Left ventricle myocardium inferior (tissue), 1 donor: ENCODE measurements at regions not wholly inside any gene's neighbourhood (a gene's known extent, or its start where the extent isn't known, plus 50 kb on each side); places are given as distances from the start of the nearest gene placed in this dataset.

ENCODE experiments used
- DNase-seq: peaks from one replicate; pipeline ENCODE4 v3.0.0-alpha.2; 2020
- H3K27ac ChIP-seq: fragments of 200-600 bp; replicated peaks from 2 replicates; pipeline ENCODE4 v1.8.0; 2021
- H3K27me3 ChIP-seq: fragments of 200-600 bp; 2 replicates; pipeline ENCODE4 v1.8.0; 2021; ENCODE audit warnings: low read depth
- H3K36me3 ChIP-seq: fragments of 200-600 bp; 2 replicates; pipeline ENCODE4 v1.8.0; 2021
- H3K4me1 ChIP-seq: fragments of 200-600 bp; 2 replicates; pipeline ENCODE4 v1.8.0; 2021
- H3K4me3 ChIP-seq: fragments of 200-600 bp; 2 replicates; pipeline ENCODE4 v1.8.0; 2021; ENCODE audit warnings: mild to moderate bottlenecking, moderate library complexity
- H3K9me3 ChIP-seq: fragments of 200-600 bp; replicated peaks from 2 replicates; pipeline ENCODE4 v1.8.0; 2021
- intact Hi-C: fragments of 100-400 bp; cut with micrococcal nuclease; formaldehyde crosslinking; loops from one replicate; pipeline ENCODE4 v1.11.0; 2022
- TF ChIP-seq, protein P1 (sequence below): fragments of 200-600 bp; IDR thresholded peaks from 2 replicates; pipeline ENCODE4 v1.8.0; 2021; ENCODE audit warnings: antibody characterized with exemption, mild to moderate bottlenecking, borderline replicate concordance
- donor health status: DM: no; HTN: yes; CAD: no; lungs with severe emphysema.

DNA sequence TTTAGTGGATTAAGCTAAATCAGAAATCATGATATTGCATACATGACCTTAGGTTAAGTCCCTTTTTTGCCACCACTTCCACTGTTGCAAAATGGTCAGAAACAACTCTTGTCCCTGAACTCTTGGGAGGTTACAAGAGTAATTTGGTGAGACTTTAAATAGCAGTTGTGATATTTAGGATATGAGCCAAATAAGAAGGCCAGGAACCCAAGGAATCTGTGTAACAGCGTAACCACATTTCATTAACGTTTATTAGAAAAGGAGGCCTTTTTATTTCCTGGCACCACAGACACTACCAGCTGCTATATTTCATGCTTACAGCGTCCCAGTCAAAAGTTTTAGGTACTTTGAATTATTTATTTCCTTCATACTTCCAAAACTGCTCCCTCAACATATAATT, 268.0 kb downstream of the GPD2 start:
- no peaks in the 10 kb centered on the region for H3K36me3 ChIP-seq
- peaks cover 22% of the 10 kb centered on the region for H3K4me1 ChIP-seq
- intact Hi-C loops: no loop called here
- TF ChIP-seq, protein P1, sequence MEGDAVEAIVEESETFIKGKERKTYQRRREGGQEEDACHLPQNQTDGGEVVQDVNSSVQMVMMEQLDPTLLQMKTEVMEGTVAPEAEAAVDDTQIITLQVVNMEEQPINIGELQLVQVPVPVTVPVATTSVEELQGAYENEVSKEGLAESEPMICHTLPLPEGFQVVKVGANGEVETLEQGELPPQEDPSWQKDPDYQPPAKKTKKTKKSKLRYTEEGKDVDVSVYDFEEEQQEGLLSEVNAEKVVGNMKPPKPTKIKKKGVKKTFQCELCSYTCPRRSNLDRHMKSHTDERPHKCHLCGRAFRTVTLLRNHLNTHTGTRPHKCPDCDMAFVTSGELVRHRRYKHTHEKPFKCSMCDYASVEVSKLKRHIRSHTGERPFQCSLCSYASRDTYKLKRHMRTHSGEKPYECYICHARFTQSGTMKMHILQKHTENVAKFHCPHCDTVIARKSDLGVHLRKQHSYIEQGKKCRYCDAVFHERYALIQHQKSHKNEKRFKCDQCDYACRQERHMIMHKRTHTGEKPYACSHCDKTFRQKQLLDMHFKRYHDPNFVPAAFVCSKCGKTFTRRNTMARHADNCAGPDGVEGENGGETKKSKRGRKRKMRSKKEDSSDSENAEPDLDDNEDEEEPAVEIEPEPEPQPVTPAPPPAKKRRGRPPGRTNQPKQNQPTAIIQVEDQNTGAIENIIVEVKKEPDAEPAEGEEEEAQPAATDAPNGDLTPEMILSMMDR: no peak
- DNase-seq: no peak
- H3K27ac ChIP-seq: peak overlapping the region; percentile 46
- no peak overlapping the region for H3K4me3 ChIP-seq
- H3K27me3 ChIP-seq: no peaks in the 10 kb centered on the region
- H3K9me3 ChIP-seq: no peaks in the 10 kb centered on the region

DNA sequence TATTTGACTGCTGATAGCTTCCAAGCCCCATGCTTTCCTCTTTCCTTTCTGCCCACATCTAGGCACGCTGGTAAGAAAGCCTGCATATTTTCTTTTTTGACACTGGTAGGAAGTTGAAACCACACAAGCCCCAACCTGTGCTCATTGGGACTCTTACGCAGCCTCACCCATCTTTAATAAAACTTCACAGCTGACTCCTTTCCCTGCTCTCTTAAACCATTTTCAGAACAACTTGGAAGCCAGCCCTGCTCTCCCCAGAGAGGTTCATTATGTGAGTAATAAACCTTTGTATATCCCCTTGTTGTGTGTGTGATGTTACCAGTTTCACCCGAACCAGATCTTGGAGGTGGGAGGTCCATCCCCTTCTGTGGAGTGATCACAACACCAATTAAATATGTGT, 268.4 kb downstream of the GPD2 start:
- no peak overlapping the region for H3K4me3 ChIP-seq
- peaks cover 22% of the 10 kb centered on the region for H3K4me1 ChIP-seq
- intact Hi-C loops: no loop called here
- peak overlapping the region; percentile 46 for H3K27ac ChIP-seq
- no peaks in the 10 kb centered on the region for H3K36me3 ChIP-seq
- no peaks in the 10 kb centered on the region for H3K27me3 ChIP-seq
- TF ChIP-seq, protein P1: no peak
- DNase-seq: peak; percentile 37
- no peaks in the 10 kb centered on the region for H3K9me3 ChIP-seq

DNA sequence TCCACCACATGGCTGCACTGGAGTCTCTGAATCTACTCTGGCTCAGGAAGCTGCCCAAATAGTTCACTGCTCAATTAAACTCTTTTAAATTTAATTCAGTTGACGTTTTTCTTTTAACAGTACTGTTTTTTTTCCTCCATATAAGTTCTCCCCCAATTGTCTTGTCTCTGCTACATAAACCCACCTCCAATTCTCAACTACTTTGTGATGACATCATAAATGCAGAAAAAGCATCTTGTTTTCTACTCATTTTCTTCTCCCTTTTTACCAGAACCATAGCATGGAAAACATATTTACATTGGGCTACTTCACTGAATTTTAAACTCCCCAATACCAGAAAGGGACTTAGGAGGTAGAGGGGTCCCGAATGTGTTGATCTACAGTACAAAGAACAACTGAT, 270.4 kb downstream of the GPD2 start:
- Histone ChIP-seq H3K27me3 (no peaks in the 10 kb centered on the region), H3K4me1 (peaks cover 22% of the 10 kb centered on the region), H3K9me3 (no peaks in the 10 kb centered on the region), H3K36me3 (no peaks in the 10 kb centered on the region), H3K4me3 (no peak overlapping the region), H3K27ac (no peak overlapping the region)
- DNase-seq: no peak
- TF ChIP-seq, protein P1: no peak
- intact Hi-C loops: no loop called here

DNA sequence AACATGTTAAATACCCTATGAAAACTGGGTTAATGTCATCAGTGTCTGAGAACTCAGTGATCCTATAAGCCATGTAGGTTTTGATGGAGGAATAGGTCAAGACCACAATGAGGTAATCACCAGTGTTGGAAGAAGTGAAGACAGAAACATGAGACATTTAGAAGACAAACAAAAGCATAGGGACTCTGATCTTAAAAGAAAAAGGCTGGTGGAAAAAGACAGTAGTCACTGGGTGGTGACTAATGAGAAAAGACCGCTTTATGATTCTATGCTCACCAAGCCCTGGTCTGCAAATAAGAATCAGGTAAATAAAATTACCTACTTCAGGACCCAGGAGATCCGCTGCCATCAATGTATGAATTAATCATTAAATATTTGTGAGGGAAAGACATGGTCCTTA, 271.9 kb downstream of the GPD2 start:
- TF ChIP-seq, protein P1: no peak
- no peaks in the 10 kb centered on the region for H3K36me3 ChIP-seq
- intact Hi-C loops: no loop called here

DNA sequence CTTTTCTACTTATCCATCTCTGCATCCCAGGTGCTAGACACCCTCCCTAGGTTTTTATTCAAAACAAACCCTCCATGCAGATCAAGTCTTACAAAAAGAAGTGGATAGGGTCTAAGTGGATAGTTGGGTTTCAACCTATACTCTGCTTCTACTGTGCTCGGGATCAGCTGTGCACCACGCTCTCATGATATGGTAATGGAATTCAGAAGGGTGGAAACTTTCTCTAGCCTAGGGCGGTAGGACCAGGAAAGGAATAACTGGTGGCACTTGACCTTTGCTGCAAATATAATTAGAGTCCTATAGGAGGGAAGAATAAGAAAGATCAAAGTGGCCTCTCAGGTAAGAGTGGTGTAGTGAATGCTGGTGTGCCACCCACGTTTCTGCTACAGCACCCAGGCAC, 272.9 kb downstream of the GPD2 start:
- H3K4me1 ChIP-seq: peaks cover 3% of the 10 kb centered on the region
- no peaks in the 10 kb centered on the region for H3K9me3 ChIP-seq
- DNase-seq: no peak
- H3K4me3 ChIP-seq: no peak overlapping the region
- no peak overlapping the region for H3K27ac ChIP-seq
- no peaks in the 10 kb centered on the region for H3K27me3 ChIP-seq
- H3K36me3 ChIP-seq: no peaks in the 10 kb centered on the region
- TF ChIP-seq, protein P1: no peak
- intact Hi-C loops: no loop called here

More for the DNA sequence above, 271.9 kb downstream of the GPD2 start:
- Histone ChIP-seq H3K4me1 (peaks cover 13% of the 10 kb centered on the region), H3K27me3 (no peaks in the 10 kb centered on the region), H3K9me3 (no peaks in the 10 kb centered on the region), H3K27ac (no peak overlapping the region), H3K4me3 (no peak overlapping the region)
- DNase-seq: no peak

DNA sequence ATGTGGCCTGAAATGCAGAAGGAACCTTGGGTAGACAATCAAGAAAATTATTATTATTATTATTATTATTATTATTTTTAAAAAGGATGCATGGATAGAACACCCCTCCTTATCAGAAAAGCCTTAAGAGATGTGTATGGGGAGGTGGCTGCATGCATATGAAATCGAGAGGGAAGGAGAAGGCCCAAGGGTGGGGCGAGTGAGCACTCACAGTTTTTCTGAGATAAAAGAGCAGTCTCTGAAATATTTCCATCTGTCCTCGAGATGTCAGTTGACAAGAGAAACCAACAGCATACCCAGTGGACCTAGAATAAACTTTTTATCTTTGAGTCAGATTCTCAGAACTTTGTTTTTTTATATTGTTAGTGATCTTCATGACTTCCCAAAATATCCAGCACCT, 282.9 kb downstream of the GPD2 start:
- Histone ChIP-seq H3K36me3 (no peaks in the 10 kb centered on the region), H3K4me3 (no peak overlapping the region), H3K27me3 (no peaks in the 10 kb centered on the region), H3K9me3 (no peaks in the 10 kb centered on the region), H3K27ac (no peak overlapping the region), H3K4me1 (no peaks in the 10 kb centered on the region)
- DNase-seq: no peak
- TF ChIP-seq, protein P1: no peak
- intact Hi-C loops: no loop called here
